GM12878 (cell line): ENCODE measurements at regions not wholly inside any gene's neighbourhood (a gene's known extent, or its start where the extent isn't known, plus 50 kb on each side); places are given as distances from the start of the nearest gene placed in this dataset.
A peak's percentile ranks its signal among the peaks of the same experiment; 100 is the strongest.
"Not testable (repeated sequence)": the region's sequence is repeated elsewhere in the genome, so short reads cannot be mapped to it uniquely, and the experiment has no call there.

Experiments used
- ATAC-seq: fragments of 200-7000 bp; cut with Tn5 transposase; 3 replicates; pipeline ENCODE4 v1.9.1; 2020; ENCODE audit warnings: mild to moderate bottlenecking, moderate library complexity
- BruUV-seq: library from RNA; stranded (reverse); fragments of 400-500 nt; replicated peaks from 2 replicates; lab custom pipeline; 2021; lab: Mats Ljungman, UMichigan
- CTCF ChIA-PET: fragments of 300-600 bp; sonication (Branson Sonifier 250); formaldehyde crosslinking; extraction: SDS; loops from one replicate; lab custom pipeline; 2021; ENCODE audit warnings: inconsistent platforms; lab: Yijun Ruan, JAX
- POLR2A ChIA-PET: fragments of 350-600 bp; formaldehyde crosslinking; extraction: SDS; loops from one replicate; lab custom pipeline; 2021; ENCODE audit warnings: inconsistent platforms; lab: Charles Lee
- RAD21 ChIA-PET: fragments of 300-600 bp; sonication (Branson Sonifier 250); formaldehyde crosslinking; loops from one replicate; lab custom pipeline; 2023; ENCODE audit warnings: antibody characterized with exemption; ENCODE audit not compliant: unreplicated experiment; lab: Charles Lee
- SMC1A ChIA-PET: fragments of 300-600 bp; sonication (Branson Sonifier 250); formaldehyde crosslinking; loops from one replicate; lab custom pipeline; 2023; ENCODE audit not compliant: unreplicated experiment, uncharacterized antibody; lab: Charles Lee
- DNase-seq: peaks from one replicate; pipeline ENCODE4 v3.0.0-alpha.2; 2011; ENCODE audit warnings: low read depth, low spot score
- FAIRE-seq: peaks from 3 replicates; lab custom pipeline; 2011; peaks lifted over from hg19 to GRCh38; lab: Jason Lieb, UNC
- H2AFZ ChIP-seq: 2 replicates; pipeline ENCODE4 v1.6.0; 2011; ENCODE audit warnings: low read depth, low read length, control low read depth; ENCODE audit not compliant: control insufficient read depth
- H3K27ac ChIP-seq: 2 replicates; pipeline ENCODE4 v1.5.1; 2011; ENCODE audit warnings: control low read depth; ENCODE audit not compliant: control insufficient read depth, insufficient read depth
- H3K27me3 ChIP-seq, 2 experiments: replicated peaks in 1 of 2; 2 replicates each; pipeline versions ENCODE4 v1.6.0 to v1.6.1; 2011; ENCODE audit warnings: low read length in 1 of 2; ENCODE audit not compliant: control insufficient read depth in 2 of 2, insufficient read depth in 2 of 2
- H3K36me3 ChIP-seq, 2 experiments: 2 replicates each; pipeline ENCODE4 v1.5.1; 2011; ENCODE audit warnings: low read length in 1 of 2; ENCODE audit not compliant: control insufficient read depth in 2 of 2, insufficient read depth in 2 of 2
- H3K4me1 ChIP-seq: 2 replicates; pipeline ENCODE4 v1.6.1; 2011; ENCODE audit warnings: mild to moderate bottlenecking, low read length, moderate library complexity, mixed read lengths; ENCODE audit not compliant: control insufficient read depth, insufficient read depth
- H3K4me2 ChIP-seq: 2 replicates; pipeline ENCODE4 v1.6.0; 2011; ENCODE audit warnings: control low read depth; ENCODE audit not compliant: control insufficient read depth, insufficient read depth
- H3K4me3 ChIP-seq: fragments of 200-600 bp; sonication (generic); 2 replicates; pipeline ENCODE4 v1.5.1; 2016
- H3K79me2 ChIP-seq: 2 replicates; pipeline ENCODE4 v1.6.0; 2011; ENCODE audit warnings: low read length; ENCODE audit not compliant: control insufficient read depth, insufficient read depth
- H3K9ac ChIP-seq: 2 replicates; pipeline ENCODE4 v1.8.0; 2011; ENCODE audit warnings: low read length, control low read depth, mixed read lengths; ENCODE audit not compliant: control insufficient read depth, insufficient read depth
- H3K9me3 ChIP-seq: replicated peaks from 3 replicates; pipeline ENCODE4 v1.5.1; 2011; ENCODE audit warnings: mild to moderate bottlenecking, low read length; ENCODE audit not compliant: control insufficient read depth, insufficient read depth
- H4K20me1 ChIP-seq: 2 replicates; pipeline ENCODE4 v1.6.0; 2011; ENCODE audit not compliant: control insufficient read depth, insufficient read depth
- CHD2 ChIP-seq: IDR thresholded peaks from 2 replicates; pipeline ENCODE4 v1.6.1; 2011; ENCODE audit warnings: low read depth, low read length, improper control_type of control experiment, borderline replicate concordance
- E2F8 ChIP-seq: fragments of 450-650 bp; IDR thresholded peaks from 2 replicates; pipeline ENCODE4 v1.6.1; 2018; ENCODE audit warnings: mild to moderate bottlenecking, low read depth, moderate library complexity; ENCODE audit not compliant: partially characterized antibody
- NR2F1 ChIP-seq: fragments of 450-650 bp; conservative IDR thresholded peaks from 2 replicates; pipeline ENCODE4 v1.6.1; 2017; ENCODE audit warnings: mild to moderate bottlenecking
- TAF1 ChIP-seq: IDR thresholded peaks from 2 replicates; pipeline ENCODE4 v1.6.1; 2011; ENCODE audit warnings: mild to moderate bottlenecking, low read depth, low read length, borderline replicate concordance
- ZZZ3 ChIP-seq: IDR thresholded peaks from 2 replicates; pipeline ENCODE4 v1.6.1; 2011; ENCODE audit warnings: low read depth; ENCODE audit not compliant: control insufficient read depth, insufficient read length
- WGBS: methylation state at CpG from one replicate; pipeline ENCODE4 v1.1.6; 2016; ENCODE audit warnings: low lambda C conversion rate; ENCODE audit not compliant: insufficient replicate concordance, insufficient coverage; ENCODE audit errors: missing lambda C conversion rate; 5-methylcytosine and 5-hydroxymethylcytosine counted together
- in situ Hi-C: fragments of 300-500 bp; cut with MboI; formaldehyde crosslinking; loops from 9 replicates; pipeline ENCODE4 v1.14.3; 2018; ENCODE audit warnings: mixed read lengths
- intact Hi-C: fragments of 100-400 bp; cut with micrococcal nuclease; formaldehyde crosslinking; loops from one replicate; pipeline ENCODE4 v1.14.2; 2022; ENCODE audit not compliant: unreplicated experiment

- POLR2A ChIA-PET = no interaction called here
- CTCF ChIA-PET = interaction anchor here (1.3 kb wide), 1 partner anchor 11 kb away, joined by 8 read pairs; no protein-coding TSS in a partner anchor
- no peak for ATAC-seq
- H3K27me3 ChIP-seq = no peaks in the 10 kb centered on the region
- H4K20me1 ChIP-seq = no peaks in the 10 kb centered on the region
- H3K4me1 ChIP-seq = no peaks in the 10 kb centered on the region
- in situ Hi-C loops (no loop called here), intact Hi-C loops (no loop called here)
- RAD21 ChIA-PET = no interaction called here
- H3K9ac ChIP-seq = no peak overlapping the region
- no peak overlapping the region for H3K4me2 ChIP-seq
- BruUV-seq = no TSS peak
- H3K4me3 ChIP-seq = no peak overlapping the region
- TF ChIP-seq ZZZ3 = no peak
- TF ChIP-seq CHD2 = no peak
- no peak for TF ChIP-seq NR2F1
- no peak for TF ChIP-seq TAF1
- TF ChIP-seq E2F8 = no peak
- H2AFZ ChIP-seq = no peak overlapping the region
- DNase-seq = no peak
- SMC1A ChIA-PET = no interaction called here
- no peak for FAIRE-seq
- H3K27ac ChIP-seq = no peak overlapping the region
- no peaks in the 10 kb centered on the region for H3K36me3 ChIP-seq
- WGBS = 24% methylated on average over 5 of the region's 5 CpGs
- no peaks in the 10 kb centered on the region; the same call in 2 of the 3 replicates for H3K9me3 ChIP-seq
- no peaks in the 10 kb centered on the region for H3K79me2 ChIP-seq
Observed at GRCh38 chr4:37555322-37555721, 130.9 kb downstream of the RELL1 start.

GRCh38 chr4:37549866-37550265, 136.3 kb downstream of the RELL1 start:
- H4K20me1 ChIP-seq, H3K9me3 ChIP-seq, H3K4me2 ChIP-seq, DNase-seq, H3K27me3 ChIP-seq, POLR2A ChIA-PET, SMC1A ChIA-PET, CTCF ChIA-PET, BruUV-seq, H3K27ac ChIP-seq, H2AFZ ChIP-seq, H3K79me2 ChIP-seq, H3K4me3 ChIP-seq, H3K4me1 ChIP-seq, H3K36me3 ChIP-seq, intact Hi-C loops, in situ Hi-C loops, H3K9ac ChIP-seq, ATAC-seq, RAD21 ChIA-PET: not testable (repeated sequence)
- FAIRE-seq = peak; percentile 38
- WGBS = 37% methylated on average over 3 of the region's 3 CpGs
